K562 (cell line): ENCODE measurements at regions not wholly inside any gene's neighbourhood (a gene's known extent, or its start where the extent isn't known, plus 50 kb on each side); places are given as distances from the start of the nearest gene placed in this dataset.

Source experiments
- ATAC-seq: fragments of 200-7000 bp; cut with Tn5 transposase; 3 replicates; pipeline ENCODE4 v1.9.1; 2020; ENCODE audit warnings: moderate library complexity
- BruUV-seq: library from RNA; stranded (reverse); fragments of 400-500 nt; replicated peaks from 2 replicates; lab custom pipeline; 2021; lab: Mats Ljungman, UMichigan
- CTCF ChIA-PET: fragments of 300-600 bp; formaldehyde crosslinking; extraction: SDS; loops from one replicate; lab custom pipeline; 2021; ENCODE audit warnings: low intra/inter-chr PET ratio; lab: Yijun Ruan, JAX
- POLR2A ChIA-PET: fragments of 300-600, 350-650 bp; sonication (Branson Sonifier 250); formaldehyde crosslinking; extraction: SDS; loops from one replicate; lab custom pipeline; 2021; ENCODE audit warnings: antibody characterized with exemption, inconsistent platforms; lab: Yijun Ruan, JAX
- DNase-seq, 4 experiments: peaks; one replicate each; pipeline versions ENCODE4 v3.0.0 to v3.0.0-alpha.2; 2011 to 2018; ENCODE audit warnings: low spot score in 3 of 4, mixed read lengths in 3 of 4; ENCODE audit errors: extremely low read depth in 1 of 4
- FAIRE-seq: peaks from 2 replicates; lab custom pipeline; 2011; peaks lifted over from hg19 to GRCh38; lab: Jason Lieb, UNC
- H2AFZ ChIP-seq: 2 replicates; pipeline ENCODE4 v1.6.0; 2011; ENCODE audit warnings: low read depth, low read length, control low read depth, inconsistent platforms
- H3K27ac ChIP-seq: fragments of 200-600 bp; 3 replicates; pipeline ENCODE4 v1.8.0; 2011; ENCODE audit warnings: low read depth, mild to moderate bottlenecking, control low read depth, inconsistent platforms, low read length, moderate library complexity, mixed read lengths; ENCODE audit errors: extremely low read depth
- H3K27me3 ChIP-seq, 2 experiments: fragments of 300-600 bp in 1 of 2; 2 replicates in 1 of 2; 3 replicates in 1 of 2; pipeline versions ENCODE4 v1.6.0 to v1.8.0; 2011; ENCODE audit warnings: inconsistent platforms in 2 of 2, low read length in 2 of 2, mild to moderate bottlenecking in 1 of 2, mixed read lengths in 1 of 2, moderate library complexity in 1 of 2; ENCODE audit not compliant: control insufficient read depth in 2 of 2, insufficient read depth in 2 of 2
- H3K36me3 ChIP-seq: fragments of 300-600 bp; 3 replicates; pipeline ENCODE4 v1.8.0; 2011; ENCODE audit warnings: mild to moderate bottlenecking, low read length, inconsistent platforms; ENCODE audit not compliant: control insufficient read depth, insufficient read depth
- H3K4me1 ChIP-seq, 2 experiments: fragments of 200-600 bp in 1 of 2; replicated peaks in 1 of 2; 2 replicates in 1 of 2; 3 replicates in 1 of 2; pipeline versions ENCODE4 v1.5.1 to v1.8.0; 2011; ENCODE audit warnings: inconsistent platforms in 2 of 2, low read length in 2 of 2, mild to moderate bottlenecking in 1 of 2, mixed read lengths in 1 of 2, moderate library complexity in 1 of 2; ENCODE audit not compliant: control insufficient read depth in 2 of 2, insufficient read depth in 2 of 2
- H3K4me2 ChIP-seq: 2 replicates; pipeline ENCODE4 v1.6.1; 2011; ENCODE audit warnings: low read length, control low read depth, inconsistent platforms, mixed read lengths; ENCODE audit not compliant: insufficient read depth
- H3K4me3 ChIP-seq: fragments of 200-600 bp; sonication (generic), shearing (Covaris generic); 2 replicates; pipeline ENCODE4 v1.5.1; 2016; ENCODE audit warnings: control low read depth, inconsistent platforms
- H3K79me2 ChIP-seq: fragments of 200-600 bp; 3 replicates; pipeline ENCODE4 v1.8.0; 2011; ENCODE audit warnings: low read length, inconsistent platforms; ENCODE audit not compliant: control insufficient read depth, insufficient read depth
- H3K9ac ChIP-seq, 2 experiments: 2 replicates each; pipeline versions ENCODE4 v1.6.0 to v1.6.1; 2011; ENCODE audit warnings: low read depth in 2 of 2, low read length in 2 of 2, control low read depth in 1 of 2, inconsistent platforms in 1 of 2, mild to moderate bottlenecking in 1 of 2, mixed read lengths in 1 of 2; ENCODE audit not compliant: insufficient read depth in 1 of 2
- H3K9me1 ChIP-seq: one replicate; pipeline ENCODE4 v1.6.0; 2011; ENCODE audit warnings: inconsistent platforms, mild to moderate bottlenecking, low read length, moderate library complexity; ENCODE audit not compliant: control insufficient read depth, insufficient read depth
- H3K9me3 ChIP-seq: replicated peaks from 2 replicates; pipeline ENCODE4 v1.5.1; 2011; ENCODE audit warnings: low read depth, low read length, inconsistent platforms; ENCODE audit not compliant: control insufficient read depth, insufficient read depth
- H4K20me1 ChIP-seq: replicated peaks from 2 replicates; pipeline ENCODE4 v1.6.1; 2011; ENCODE audit warnings: low read length, inconsistent platforms, mixed read lengths; ENCODE audit not compliant: control insufficient read depth, insufficient read depth
- ARID3A ChIP-seq: IDR thresholded peaks from 2 replicates; pipeline ENCODE4 v1.6.1; 2012; ENCODE audit warnings: low read depth, low read length, improper control_type of control experiment, borderline replicate concordance
- ATF4 ChIP-seq: fragments of 450-650 bp; formaldehyde crosslinking; IDR thresholded peaks from 2 replicates; pipeline ENCODE4 v1.4.0; 2022; ENCODE audit warnings: mild to moderate bottlenecking, moderate library complexity
- EZH2 ChIP-seq: IDR thresholded peaks from 2 replicates; pipeline ENCODE4 v1.6.1; 2012; ENCODE audit warnings: low read depth, mild to moderate bottlenecking, inconsistent platforms, low read length, borderline replicate concordance
- HNRNPK ChIP-seq: fragments of 200-400 bp; formaldehyde crosslinking; IDR thresholded peaks from one replicate; pipeline ENCODE4 v1.6.1; 2018; ENCODE audit warnings: mild to moderate bottlenecking, low read depth, low read length; ENCODE audit not compliant: poor library complexity, severe bottlenecking
- HSF4 ChIP-seq: fragments of 250-450 bp; sonication (Bioruptor Pico); IDR thresholded peaks from 2 replicates; pipeline ENCODE4 v2.1.2; 2022; ENCODE audit warnings: mild to moderate bottlenecking, moderate library complexity, borderline replicate concordance
- KAT7 ChIP-seq: sonication (generic); formaldehyde crosslinking; IDR thresholded peaks from 2 replicates; pipeline ENCODE4 v1.8.0; 2022; ENCODE audit warnings: missing genetic modification reagents, mild to moderate bottlenecking, borderline replicate concordance
- KDM2B ChIP-seq: fragments of 250-450 bp; sonication (Bioruptor Pico); IDR thresholded peaks from 2 replicates; pipeline ENCODE4 v1.8.0; 2021; ENCODE audit warnings: mild to moderate bottlenecking, moderate library complexity
- NCOA2 ChIP-seq, 2 experiments: fragments of 450-650 bp; IDR thresholded peaks; 2 replicates each; pipeline ENCODE4 v1.6.1; 2018; ENCODE audit warnings: mild to moderate bottlenecking in 2 of 2, moderate library complexity in 1 of 2; ENCODE audit not compliant: partially characterized antibody in 2 of 2
- USF2 ChIP-seq: sonication (generic); formaldehyde crosslinking; IDR thresholded peaks from 2 replicates; pipeline ENCODE4 v1.5.0; 2020; ENCODE audit warnings: missing genetic modification reagents
- ZBTB26 ChIP-seq: fragments of 450-650 bp; formaldehyde crosslinking; IDR thresholded peaks from 2 replicates; pipeline ENCODE4 v1.4.0; 2022; ENCODE audit warnings: missing genetic modification characterization
- ZFP1 ChIP-seq: fragments of 450-650 bp; formaldehyde crosslinking; IDR thresholded peaks from 2 replicates; pipeline ENCODE4 v1.4.0; 2020; ENCODE audit warnings: mild to moderate bottlenecking, mixed read lengths
- ZNF436 ChIP-seq: fragments of 250-450, 450-650 bp; sonication (Bioruptor Pico); formaldehyde crosslinking; IDR thresholded peaks from 2 replicates; pipeline ENCODE4 v1.7.0; 2020; ENCODE audit warnings: mild to moderate bottlenecking
- ZNF444 ChIP-seq: fragments of 250-450 bp; sonication (Bioruptor Pico); IDR thresholded peaks from 2 replicates; pipeline ENCODE4 v1.4.0; 2020; ENCODE audit warnings: mild to moderate bottlenecking, moderate library complexity
- ZNF512 ChIP-seq: IDR thresholded peaks from 2 replicates; pipeline ENCODE4 v1.6.1; 2016; ENCODE audit warnings: missing genetic modification characterization, missing compliant biosample characterization
- WGBS: fragments of 100-300 bp; shearing (Covaris generic); methylation state at CpG from one replicate; pipeline ENCODE4 v1.1.6; 2016; ENCODE audit warnings: low coverage, mixed read lengths; ENCODE audit not compliant: insufficient coverage; ENCODE audit errors: missing lambda C conversion rate; 5-methylcytosine and 5-hydroxymethylcytosine counted together
- in situ Hi-C: fragments of 300-500 bp; cut with MboI; formaldehyde crosslinking; loops from 4 replicates; pipeline ENCODE4 v1.15.0; 2018; ENCODE audit warnings: inconsistent platforms, mixed read lengths
- intact Hi-C: fragments of 100-400 bp; cut with micrococcal nuclease; formaldehyde crosslinking; loops from 2 replicates; pipeline ENCODE4 v1.14.2; 2022

GRCh38 chrX:67044029-67044653 is 405.3 kb upstream of the EDA2R start (continued):
- TF ChIP-seq KAT7 (CRISPR knock-in tag) (no peak), ZFP1 (CRISPR knock-in tag) (no peak), ATF4 (CRISPR knock-in tag) (no peak), ZNF444 (CRISPR knock-in tag) (no peak), NCOA2 (IDR thresholded peaks at IDR 0.05; ENCODE audit: partially characterized antibody in 2 of 2) (no peak)

GRCh38 chrX:67004451-67004850 is 365.6 kb upstream of the EDA2R start:
- ChIA-PET CTCF (no interaction called here), POLR2A (no interaction called here)
- FAIRE-seq (no peak), ATAC-seq (no peak), DNase-seq (no peak)
- Histone ChIP-seq H2AFZ (no peak overlapping the region), H3K9me3 (peaks cover 4% of the 10 kb centered on the region; the same call in 1 of the 2 replicates), H3K27me3 (no peaks in the 10 kb centered on the region), H3K79me2 (no peaks in the 10 kb centered on the region), H3K9me1 (no peaks in the 10 kb centered on the region), H4K20me1 (no peaks in the 10 kb centered on the region), H3K4me1 (no peaks in the 10 kb centered on the region), H3K4me2 (no peak overlapping the region), H3K27ac (no peak overlapping the region), H3K36me3 (no peaks in the 10 kb centered on the region), H3K4me3 (no peak overlapping the region), H3K9ac (no peak overlapping the region)
- no TSS peak for BruUV-seq
- TF ChIP-seq HNRNPK (no peak), KDM2B (no peak), ARID3A (no peak), EZH2 (no peak), ZNF512 (tag) (no peak), HSF4 (CRISPR knock-in tag) (no peak), ZBTB26 (no peak), ZNF436 (CRISPR knock-in tag) (no peak), USF2 (CRISPR knock-in tag) (no peak)
- intact Hi-C loops (no loop called here), in situ Hi-C loops (no loop called here)
- 0% methylated on average over 1 of the region's 1 CpG for WGBS
